Thyroid gland (tissue), 4 donors: ENCODE measurements at regions not wholly inside any gene's neighbourhood (a gene's known extent, or its start where the extent isn't known, plus 50 kb on each side); places are given as distances from the start of the nearest gene placed in this dataset.
"Not testable (repeated sequence)": the region's sequence is repeated elsewhere in the genome, so short reads cannot be mapped to it uniquely, and the experiment has no call there.

ENCODE experiments used
- DNase-seq, 2 donors: peaks; one replicate each; pipeline ENCODE4 v3.0.0-alpha.2; 2019
- H3K27ac ChIP-seq, 3 donors: fragments of 200-600 bp; sonication (generic); 1 replicate in 2 of 3; 2 replicates in 1 of 3; pipeline ENCODE4 v1.5.1; 2016 to 2019; ENCODE audit warnings: mild to moderate bottlenecking in 1 of 3, moderate library complexity in 1 of 3
- H3K27me3 ChIP-seq: fragments of 200-600 bp; sonication (generic); one replicate; pipeline ENCODE4 v1.5.1; 2019
- H3K36me3 ChIP-seq, 2 donors: fragments of 200-600 bp; sonication (generic); one replicate each; pipeline ENCODE4 v1.5.1; 2016 to 2019
- H3K4me1 ChIP-seq, 2 donors: fragments of 200-600 bp; sonication (generic); one replicate each; pipeline ENCODE4 v1.5.1; 2017 to 2019
- H3K4me3 ChIP-seq, 3 donors: fragments of 200-600 bp; sonication (generic); replicated peaks in 1 of 3; 1 replicate in 2 of 3; 2 replicates in 1 of 3; pipeline ENCODE4 v1.5.1; 2016; ENCODE audit warnings: mild to moderate bottlenecking in 1 of 3
- H3K9me3 ChIP-seq: fragments of 200-600 bp; sonication (generic); one replicate; pipeline ENCODE4 v1.5.1; 2017
- CTCF ChIP-seq, 6 experiments: fragments of 200-600 bp in 3 of 6; fragments of 450-650 bp in 3 of 6; sonication (generic) in 3 of 6; IDR thresholded peaks; one replicate each; pipeline ENCODE4 v1.5.1; 2016 to 2019; ENCODE audit warnings: antibody characterized with exemption in 6 of 6, mild to moderate bottlenecking in 2 of 6, inconsistent platforms in 1 of 6, moderate library complexity in 1 of 6
- POLR2A ChIP-seq, 2 donors: fragments of 450-650 bp; IDR thresholded peaks; one replicate each; pipeline ENCODE4 v1.6.1; 2017; ENCODE audit warnings: antibody characterized with exemption in 2 of 2, mild to moderate bottlenecking in 2 of 2, moderate library complexity in 1 of 2
- WGBS, 2 donors: methylation state at CpG; one replicate each; pipeline ENCODE4 v1.1.5; 2017; 5-methylcytosine and 5-hydroxymethylcytosine counted together
- intact Hi-C: fragments of 100-400 bp; cut with DNase I; formaldehyde crosslinking; loops from one replicate; pipeline ENCODE4 v1.15.1; 2023

GRCh38 chr6:86148586-86148985 lies 505.9 kb upstream of the SYNCRIP start:
- intact Hi-C loops: no loop called here
- Histone ChIP-seq H3K9me3 (no peaks in the 10 kb centered on the region), H3K36me3 (no peaks in the 10 kb centered on the region), H3K4me1 (no peaks in the 10 kb centered on the region), H3K27me3 (no peaks in the 10 kb centered on the region), H3K4me3 (no peak overlapping the region), H3K27ac (no peak overlapping the region)
- TF ChIP-seq POLR2A (IDR thresholded peaks at IDR 0.05): no peak
- TF ChIP-seq CTCF (IDR thresholded peaks at IDR 0.05): no peak
- DNase-seq: no peak
- WGBS, 2 donors: 82 to 89% methylated on average over 7 of the region's 7 CpGs

- H3K27ac ChIP-seq: no peak overlapping the region
- no peak for DNase-seq
- H3K4me3 ChIP-seq: no peak overlapping the region
- H3K9me3 ChIP-seq: no peaks in the 10 kb centered on the region
- WGBS, 2 donors: 83 to 84% methylated on average over 5 of the region's 5 CpGs
- H3K36me3 ChIP-seq: no peaks in the 10 kb centered on the region
- intact Hi-C loops: no loop called here
- TF ChIP-seq CTCF (IDR thresholded peaks at IDR 0.05) (no peak), POLR2A (IDR thresholded peaks at IDR 0.05) (no peak)
- no peaks in the 10 kb centered on the region for H3K27me3 ChIP-seq
- H3K4me1 ChIP-seq: no peaks in the 10 kb centered on the region
Observed at GRCh38 chr6:86147859-86148258, 505.2 kb upstream of the SYNCRIP start.

- intact Hi-C loops: no loop called here
- H3K27ac ChIP-seq: no peak overlapping the region
- WGBS, 2 donors: 92% methylated on average over 3 of the region's 3 CpGs
- no peaks in the 10 kb centered on the region for H3K36me3 ChIP-seq
- H3K27me3 ChIP-seq: no peaks in the 10 kb centered on the region
- no peak for DNase-seq
- H3K9me3 ChIP-seq: no peaks in the 10 kb centered on the region
- no peaks in the 10 kb centered on the region for H3K4me1 ChIP-seq
- H3K4me3 ChIP-seq: no peak overlapping the region
- TF ChIP-seq CTCF (IDR thresholded peaks at IDR 0.05) (no peak), POLR2A (IDR thresholded peaks at IDR 0.05) (no peak)
Observed at GRCh38 chr6:86147311-86147710, 504.6 kb upstream of the SYNCRIP start.

- H3K4me1 ChIP-seq, intact Hi-C loops, H3K9me3 ChIP-seq, DNase-seq, H3K27ac ChIP-seq, H3K4me3 ChIP-seq, H3K36me3 ChIP-seq, H3K27me3 ChIP-seq: not testable (repeated sequence)
- 47 to 53% methylated on average over 3 of the region's 3 CpGs for WGBS, 2 donors
Observed at GRCh38 chr6:86146751-86147150, 504.1 kb upstream of the SYNCRIP start.

- no peaks in the 10 kb centered on the region for H3K27me3 ChIP-seq
- TF ChIP-seq POLR2A (IDR thresholded peaks at IDR 0.05): no peak
- no peak for TF ChIP-seq CTCF (IDR thresholded peaks at IDR 0.05)
- H3K4me1 ChIP-seq: no peaks in the 10 kb centered on the region
- H3K9me3 ChIP-seq: no peaks in the 10 kb centered on the region
- H3K36me3 ChIP-seq: no peaks in the 10 kb centered on the region
- intact Hi-C loops: no loop called here
- H3K4me3 ChIP-seq: no peak overlapping the region
- no peak for DNase-seq
- H3K27ac ChIP-seq: no peak overlapping the region
- 57 to 71% methylated on average over 2 of the region's 2 CpGs for WGBS, 2 donors
Observed at GRCh38 chr6:86142326-86142725, 499.6 kb upstream of the SYNCRIP start.
